H9 (cell line): ENCODE measurements at regions not wholly inside any gene's neighbourhood (a gene's known extent, or its start where the extent isn't known, plus 50 kb on each side); places are given as distances from the start of the nearest gene placed in this dataset.

Experiments
- DNase-seq: peaks from one replicate; pipeline ENCODE4 v3.0.0-alpha.2; 2017
- H2AFZ ChIP-seq: one replicate; pipeline ENCODE4 v1.6.1; 2013; ENCODE audit warnings: mild to moderate bottlenecking, low read length, control low read depth, moderate library complexity
- H2AK5ac ChIP-seq: 2 replicates; pipeline ENCODE4 v1.6.1; 2013; ENCODE audit warnings: low read length, control low read depth, mixed read lengths; ENCODE audit not compliant: insufficient read length
- H2BK120ac ChIP-seq: one replicate; pipeline ENCODE4 v1.6.1; 2013; ENCODE audit warnings: low read depth, mild to moderate bottlenecking, low read length, control low read depth, inconsistent platforms; ENCODE audit not compliant: poor library complexity, severe bottlenecking
- H2BK12ac ChIP-seq: 2 replicates; pipeline ENCODE4 v1.6.1; 2013; ENCODE audit warnings: low read length, control low read depth, mixed read lengths, low read depth; ENCODE audit not compliant: insufficient read length
- H2BK15ac ChIP-seq: 2 replicates; pipeline ENCODE4 v1.6.1; 2013; ENCODE audit warnings: low read depth, low read length, control low read depth
- H2BK20ac ChIP-seq: one replicate; pipeline ENCODE4 v1.6.1; 2013; ENCODE audit warnings: low read depth, mild to moderate bottlenecking, low read length, control low read depth, inconsistent platforms; ENCODE audit not compliant: poor library complexity, severe bottlenecking
- H2BK5ac ChIP-seq: 2 replicates; pipeline ENCODE4 v1.6.1; 2013; ENCODE audit warnings: low read length, control low read depth, mixed read lengths; ENCODE audit not compliant: insufficient read length
- H3K14ac ChIP-seq: 2 replicates; pipeline ENCODE4 v1.6.1; 2013; ENCODE audit warnings: low read length, control low read depth; ENCODE audit not compliant: insufficient read depth
- H3K18ac ChIP-seq: 2 replicates; pipeline ENCODE4 v1.6.1; 2013; ENCODE audit warnings: low read depth, mild to moderate bottlenecking, mixed read lengths, low read length, control low read depth; ENCODE audit not compliant: insufficient read length
- H3K23ac ChIP-seq: 2 replicates; pipeline ENCODE4 v1.6.1; 2013; ENCODE audit warnings: low read length, control low read depth, mixed read lengths, low read depth; ENCODE audit not compliant: insufficient read length
- H3K23me2 ChIP-seq: 2 replicates; pipeline ENCODE4 v1.6.1; 2013; ENCODE audit warnings: low read depth, mild to moderate bottlenecking, mixed read lengths, low read length, control low read depth; ENCODE audit not compliant: insufficient read length, poor library complexity, severe bottlenecking
- H3K27ac ChIP-seq: 2 replicates; pipeline ENCODE4 v1.5.1; 2013; ENCODE audit warnings: low read length, control low read depth, mixed read lengths, low read depth; ENCODE audit not compliant: insufficient read length
- H3K27me3 ChIP-seq: 2 replicates; pipeline ENCODE4 v1.6.1; 2013; ENCODE audit warnings: low read length, control low read depth, inconsistent platforms; ENCODE audit not compliant: insufficient read depth
- H3K4ac ChIP-seq: 2 replicates; pipeline ENCODE4 v1.6.1; 2013; ENCODE audit warnings: low read depth, mild to moderate bottlenecking, control low read depth, inconsistent platforms, low read length, moderate library complexity
- H3K4me1 ChIP-seq: 2 replicates; pipeline ENCODE4 v1.6.1; 2013; ENCODE audit warnings: low read length, control low read depth, inconsistent platforms; ENCODE audit not compliant: insufficient read depth
- H3K4me2 ChIP-seq: 2 replicates; pipeline ENCODE4 v1.6.1; 2013; ENCODE audit warnings: low read length, control low read depth, mixed read lengths; ENCODE audit not compliant: insufficient read length, insufficient read depth
- H3K56ac ChIP-seq: 2 replicates; pipeline ENCODE4 v1.6.1; 2013; ENCODE audit warnings: low read depth, mild to moderate bottlenecking, mixed read lengths, low read length, control low read depth; ENCODE audit not compliant: insufficient read length
- H3K79me1 ChIP-seq: 2 replicates; pipeline ENCODE4 v1.6.1; 2013; ENCODE audit warnings: low read depth, mild to moderate bottlenecking, moderate library complexity, low read length, control low read depth, inconsistent platforms; ENCODE audit not compliant: insufficient read depth, poor library complexity, severe bottlenecking
- H3K79me2 ChIP-seq: 2 replicates; pipeline ENCODE4 v1.6.1; 2013; ENCODE audit warnings: low read length, control low read depth, inconsistent platforms; ENCODE audit not compliant: insufficient read depth
- H3K9ac ChIP-seq: 2 replicates; pipeline ENCODE4 v1.6.1; 2013; ENCODE audit warnings: low read length, control low read depth, mixed read lengths; ENCODE audit not compliant: insufficient read length; ENCODE audit errors: extremely low read depth
- H3K9me3 ChIP-seq: one replicate; pipeline ENCODE4 v1.6.1; 2013; ENCODE audit warnings: low read depth, low read length, inconsistent platforms; ENCODE audit not compliant: control insufficient read depth
- H3T11ph ChIP-seq: one replicate; pipeline ENCODE4 v1.6.1; 2013; ENCODE audit warnings: mild to moderate bottlenecking, low read length, control low read depth, inconsistent platforms
- H4K20me1 ChIP-seq: one replicate; pipeline ENCODE4 v1.6.1; 2013; ENCODE audit not compliant: control insufficient read depth, insufficient read length, insufficient read depth
- H4K5ac ChIP-seq: 2 replicates; pipeline ENCODE4 v1.6.1; 2013; ENCODE audit warnings: low read depth, mild to moderate bottlenecking, mixed read lengths, low read length, control low read depth; ENCODE audit not compliant: insufficient read length
- H4K8ac ChIP-seq: replicated peaks from 2 replicates; pipeline ENCODE4 v1.6.1; 2013; ENCODE audit warnings: low read length, control low read depth, mixed read lengths, low read depth; ENCODE audit not compliant: insufficient read length
- H4K91ac ChIP-seq: 2 replicates; pipeline ENCODE4 v1.6.1; 2013; ENCODE audit warnings: low read depth, mild to moderate bottlenecking, moderate library complexity, mixed read lengths, low read length, control low read depth; ENCODE audit not compliant: insufficient read length
- H3K27ac Mint-ChIP-seq, 3 experiments: 2 replicates in 2 of 3; 3 replicates in 1 of 3; pipeline ENCODE4 v1.8.0; 2020 to 2021; ENCODE audit warnings: mixed read lengths in 3 of 3, mild to moderate bottlenecking in 1 of 3, moderate library complexity in 1 of 3
- H3K27me3 Mint-ChIP-seq: 2 replicates; pipeline ENCODE4 v1.8.0; 2021; ENCODE audit warnings: low read depth, mild to moderate bottlenecking, moderate library complexity, mixed read lengths
- H3K36me3 Mint-ChIP-seq, 3 experiments: 2 replicates in 2 of 3; 3 replicates in 1 of 3; pipeline ENCODE4 v1.8.0; 2020 to 2021; ENCODE audit warnings: low read depth in 3 of 3, mixed read lengths in 3 of 3; ENCODE audit not compliant: insufficient read depth in 1 of 3
- H3K4me1 Mint-ChIP-seq, 2 experiments: 2 replicates each; pipeline ENCODE4 v1.8.0; 2020; ENCODE audit warnings: mixed read lengths in 2 of 2
- H3K4me3 Mint-ChIP-seq, 2 experiments: 2 replicates in 1 of 2; 3 replicates in 1 of 2; pipeline ENCODE4 v1.8.0; 2020 to 2021; ENCODE audit warnings: mild to moderate bottlenecking in 2 of 2, mixed read lengths in 2 of 2, moderate library complexity in 1 of 2
- H3K9me3 Mint-ChIP-seq, 2 experiments: 2 replicates in 1 of 2; 3 replicates in 1 of 2; pipeline ENCODE4 v1.8.0; 2020; ENCODE audit warnings: mild to moderate bottlenecking in 2 of 2, mixed read lengths in 2 of 2, moderate library complexity in 1 of 2
- CTCF ChIP-seq: fragments of 200-600 bp; sonication (generic); conservative IDR thresholded peaks from 3 replicates; pipeline ENCODE4 v1.8.0; 2021; ENCODE audit warnings: antibody characterized with exemption, mild to moderate bottlenecking
- WGBS: extraction: QIAGEN DNeasy Blood & Tissue Kit; methylation state at CpG from one replicate; pipeline ENCODE4 v1.1.7; 2013; ENCODE audit warnings: missing lambda C conversion rate, low lambda C conversion rate, mixed read lengths; ENCODE audit not compliant: insufficient read length; ENCODE audit errors: extremely low coverage; 5-methylcytosine and 5-hydroxymethylcytosine counted together

GRCh38 chr2:235194351-235194750 lies 242.5 kb downstream of the SH3BP4 start:
- H2BK15ac ChIP-seq: no peak overlapping the region
- no peaks in the 10 kb centered on the region for H3K4me1 ChIP-seq
- TF ChIP-seq CTCF: no peak
- H3K18ac ChIP-seq: no peak overlapping the region
- H2BK20ac ChIP-seq: no peak overlapping the region
- Mint-ChIP-seq H3K27me3 (peaks cover 42% of the 10 kb centered on the region), H3K36me3 (no peaks in the 10 kb centered on the region), H3K27ac (no peak overlapping the region), H3K4me1 (no peaks in the 10 kb centered on the region), H3K4me3 (no peak overlapping the region), H3K9me3 (no peaks in the 10 kb centered on the region; a peak in 1 of 5 replicates)
- no peak overlapping the region for H2AK5ac ChIP-seq
- no peak overlapping the region for H3T11ph ChIP-seq
- no peak overlapping the region for H2AFZ ChIP-seq
- no peaks in the 10 kb centered on the region for H3K27me3 ChIP-seq
- no peaks in the 10 kb centered on the region for H3K23me2 ChIP-seq
- no peak overlapping the region for H2BK5ac ChIP-seq
- no peak overlapping the region for H3K4me2 ChIP-seq
- no peak overlapping the region for H4K5ac ChIP-seq
- no peak overlapping the region for H3K56ac ChIP-seq
- H3K27ac ChIP-seq: no peak overlapping the region
- H4K91ac ChIP-seq: no peak overlapping the region
- H3K9me3 ChIP-seq: no peaks in the 10 kb centered on the region
- no peak overlapping the region for H3K9ac ChIP-seq
- H3K4ac ChIP-seq: no peak overlapping the region
- WGBS: no CpG with 5 or more reads among the region's 2 CpGs
- no peak overlapping the region for H2BK120ac ChIP-seq
- H4K20me1 ChIP-seq: no peaks in the 10 kb centered on the region
- H3K14ac ChIP-seq: no peak overlapping the region
- no peaks in the 10 kb centered on the region for H3K79me1 ChIP-seq
- no peaks in the 10 kb centered on the region for H3K79me2 ChIP-seq
- no peak for DNase-seq
- no peak overlapping the region for H2BK12ac ChIP-seq
- H3K23ac ChIP-seq: no peak overlapping the region
- H4K8ac ChIP-seq: no peak overlapping the region
